Renal cortical epithelial cell (primary cell): ENCODE measurements at regions not wholly inside any gene's neighbourhood (a gene's known extent, or its start where the extent isn't known, plus 50 kb on each side); places are given as distances from the start of the nearest gene placed in this dataset.

ENCODE experiments used
- DNase-seq: peaks from one replicate; pipeline ENCODE4 v3.0.0-alpha.2; 2011; ENCODE audit warnings: low read depth

DNA sequence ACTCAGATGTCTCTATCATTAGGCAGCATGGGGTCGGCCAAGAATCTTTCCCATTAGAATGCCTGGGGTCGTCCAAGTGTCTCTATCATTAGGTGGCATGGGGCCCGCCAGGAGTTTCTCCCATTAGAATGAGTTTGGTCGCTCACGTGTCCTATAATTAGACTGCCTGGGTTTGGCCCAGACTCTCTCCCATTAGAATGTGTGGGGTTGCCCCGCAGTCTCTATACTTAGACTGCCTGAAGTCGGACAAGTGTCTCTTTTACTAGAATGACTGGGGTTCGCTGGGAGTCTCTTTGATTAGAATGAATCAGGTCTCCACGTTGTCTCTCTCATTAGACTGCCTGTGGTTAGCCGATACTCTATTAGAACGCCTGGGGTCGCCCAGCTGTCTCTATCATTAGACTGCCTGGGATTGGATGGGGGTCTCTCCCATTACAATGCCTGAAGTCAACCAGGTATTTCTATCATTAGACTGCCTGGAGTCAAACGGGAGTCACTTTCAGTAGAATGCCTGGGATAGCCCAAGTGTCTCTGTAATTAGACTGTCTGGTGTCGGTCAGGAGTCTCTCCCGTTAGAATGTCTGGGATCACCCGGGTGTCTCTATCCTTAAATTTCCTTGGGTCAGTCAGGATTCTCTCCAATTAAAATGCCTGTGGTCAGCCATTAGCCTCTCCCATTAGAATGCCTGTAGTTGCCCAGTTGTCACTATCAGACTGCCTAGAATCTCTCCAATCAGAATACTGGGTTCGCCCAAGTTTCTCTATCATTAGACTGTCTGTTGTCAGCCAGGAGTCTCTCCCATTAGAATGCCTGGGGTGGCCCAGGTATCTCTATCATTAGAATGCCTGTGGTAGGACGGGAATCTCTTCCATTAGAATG is 1454.1 kb downstream of the UQCRFS1 start:
- no peak for DNase-seq

DNA sequence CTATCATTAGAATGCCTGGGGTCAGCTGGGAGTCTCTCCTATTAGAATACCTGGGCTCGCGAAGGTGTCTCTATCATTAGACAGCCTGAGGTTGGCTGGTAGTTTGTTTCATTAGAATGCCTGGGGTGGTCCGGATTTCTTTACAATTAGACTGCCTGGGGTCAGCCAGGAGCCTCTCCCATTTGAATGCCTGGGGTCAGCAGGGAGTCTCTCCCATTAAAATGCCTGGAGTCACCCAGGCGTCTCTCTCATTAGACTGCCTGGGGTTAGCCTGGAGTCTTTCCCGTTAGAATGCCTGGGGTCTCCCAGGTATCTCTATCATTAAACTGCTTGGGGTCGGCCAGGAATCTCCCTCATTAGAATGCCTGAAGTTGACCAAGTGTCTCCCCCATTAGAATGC is 1458.3 kb downstream of the UQCRFS1 start:
- no peak for DNase-seq

DNA sequence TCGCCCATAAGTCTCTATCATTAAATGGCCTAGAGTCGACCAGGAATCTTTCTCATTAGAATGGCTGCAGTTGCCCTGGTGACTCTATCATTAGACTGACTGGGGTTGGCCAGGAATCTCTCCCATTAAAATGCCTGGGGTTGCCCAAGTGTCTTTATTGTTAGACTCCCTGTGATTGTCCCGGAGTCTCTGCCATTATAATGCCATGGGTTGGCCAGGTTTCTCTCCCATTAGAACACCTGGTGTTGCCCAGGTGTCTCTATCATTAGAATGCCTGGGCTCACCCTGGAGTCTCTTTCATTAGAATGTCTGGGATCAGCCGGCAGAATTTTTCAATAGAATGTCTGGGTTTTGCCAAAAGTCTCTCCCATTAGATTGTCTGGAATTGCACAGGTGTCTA is 1459.3 kb downstream of the UQCRFS1 start:
- no peak for DNase-seq

DNA sequence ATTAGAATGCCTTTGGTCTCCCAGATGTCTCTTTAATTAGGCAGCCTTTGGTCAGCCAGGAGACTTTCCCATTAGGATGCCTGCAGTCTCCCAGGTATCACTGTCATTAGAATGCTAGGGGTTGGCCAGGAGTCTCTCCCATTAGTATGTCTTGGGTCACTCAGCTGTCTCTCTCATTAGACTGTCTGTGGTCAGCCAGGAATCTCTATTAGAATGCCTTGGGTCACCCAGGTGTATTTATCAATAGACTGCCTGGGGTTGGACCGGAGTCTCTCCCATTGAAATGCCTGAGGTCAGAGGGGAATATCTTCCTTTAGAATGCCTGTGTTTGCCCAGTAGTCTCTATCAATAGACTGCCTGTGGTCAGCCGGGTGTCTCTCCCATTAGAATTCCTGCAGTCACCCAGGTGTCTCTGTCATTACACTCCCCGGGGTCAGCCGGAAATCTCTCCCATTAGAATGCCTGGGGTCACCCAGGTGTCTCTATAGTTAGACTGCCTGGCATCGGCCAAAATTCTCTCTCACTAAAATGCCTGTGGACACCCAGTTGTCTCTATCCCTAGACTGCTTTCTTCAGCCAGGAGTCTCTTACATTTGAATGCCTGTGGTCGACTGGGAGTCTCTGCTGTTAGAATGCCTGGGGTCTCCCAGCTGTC is 1460.3 kb downstream of the UQCRFS1 start:
- DNase-seq: no peak

DNA sequence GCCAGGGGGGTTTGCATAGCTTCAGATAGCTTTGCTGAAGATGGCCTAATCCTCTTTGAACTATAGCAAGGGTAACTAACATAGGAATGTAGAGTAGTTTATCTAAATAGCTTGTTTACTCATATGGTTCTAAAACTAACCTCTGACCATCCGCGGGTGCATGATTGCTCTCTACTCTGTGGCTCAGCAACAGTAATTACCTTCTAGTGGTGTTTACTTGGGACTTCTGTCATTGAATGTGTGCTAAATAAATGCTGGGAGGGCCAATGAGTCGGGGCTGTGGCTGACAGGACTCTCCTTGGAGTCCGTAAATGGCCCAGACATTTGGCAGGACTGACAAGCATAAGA is 1461.9 kb downstream of the UQCRFS1 start:
- DNase-seq: no peak

DNA sequence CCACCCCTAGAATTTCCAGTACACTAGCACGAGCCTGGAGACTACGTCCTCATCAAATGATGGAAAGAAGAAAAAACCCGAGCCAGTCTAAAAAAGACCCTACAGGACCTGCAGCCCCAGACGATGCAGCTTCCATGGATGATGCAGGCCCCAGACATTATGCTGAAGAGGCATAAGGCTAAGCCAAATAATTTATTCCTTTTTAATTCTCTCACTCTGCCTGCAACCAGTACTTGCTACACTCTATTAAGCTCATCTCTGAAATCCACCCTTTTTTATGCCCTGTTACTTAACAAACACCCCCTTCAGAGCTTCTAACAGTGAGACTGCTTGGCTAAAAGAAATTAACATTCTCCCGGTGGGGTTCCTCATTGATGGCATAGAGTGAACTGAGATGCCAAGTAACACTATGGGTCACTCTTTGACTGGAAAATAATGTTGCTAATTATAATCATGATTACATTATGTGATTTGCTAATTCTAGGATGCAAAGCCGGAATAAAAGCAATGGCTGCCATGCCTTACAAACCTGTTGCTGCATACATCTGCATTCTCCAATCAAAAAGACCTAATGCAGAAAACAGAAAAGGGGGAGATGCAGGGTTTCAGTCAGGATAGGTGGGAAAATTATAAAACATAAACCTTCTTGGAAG is 1462.4 kb downstream of the UQCRFS1 start:
- no peak for DNase-seq

DNA sequence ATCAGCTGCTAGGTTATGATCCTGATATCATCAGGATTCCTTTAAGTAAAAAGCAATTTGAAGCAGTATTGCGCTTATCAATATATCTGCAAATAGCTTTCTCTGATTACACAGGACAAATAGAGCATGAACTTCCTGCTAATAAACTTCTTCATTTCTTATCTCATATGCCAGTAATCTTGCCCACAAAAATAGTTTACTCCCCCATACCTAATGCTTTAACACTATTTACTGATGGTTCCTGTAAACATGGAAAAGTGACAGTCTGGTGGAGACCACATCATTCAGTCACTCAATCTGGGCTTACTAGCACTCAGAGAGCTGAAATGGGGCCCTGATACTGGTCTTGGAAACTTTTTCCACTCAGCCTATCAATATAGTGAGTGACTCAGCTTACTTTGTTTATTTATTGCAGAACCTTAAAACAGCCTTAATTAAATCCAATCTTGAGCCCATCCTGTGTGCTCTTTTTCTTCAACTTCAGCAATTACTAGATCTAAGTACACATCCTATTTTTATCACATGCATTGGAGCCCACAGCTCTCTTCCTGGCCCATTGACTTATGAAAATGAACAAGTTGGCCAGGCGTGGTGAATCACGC is 1464.3 kb downstream of the UQCRFS1 start:
- DNase-seq: no peak

DNA sequence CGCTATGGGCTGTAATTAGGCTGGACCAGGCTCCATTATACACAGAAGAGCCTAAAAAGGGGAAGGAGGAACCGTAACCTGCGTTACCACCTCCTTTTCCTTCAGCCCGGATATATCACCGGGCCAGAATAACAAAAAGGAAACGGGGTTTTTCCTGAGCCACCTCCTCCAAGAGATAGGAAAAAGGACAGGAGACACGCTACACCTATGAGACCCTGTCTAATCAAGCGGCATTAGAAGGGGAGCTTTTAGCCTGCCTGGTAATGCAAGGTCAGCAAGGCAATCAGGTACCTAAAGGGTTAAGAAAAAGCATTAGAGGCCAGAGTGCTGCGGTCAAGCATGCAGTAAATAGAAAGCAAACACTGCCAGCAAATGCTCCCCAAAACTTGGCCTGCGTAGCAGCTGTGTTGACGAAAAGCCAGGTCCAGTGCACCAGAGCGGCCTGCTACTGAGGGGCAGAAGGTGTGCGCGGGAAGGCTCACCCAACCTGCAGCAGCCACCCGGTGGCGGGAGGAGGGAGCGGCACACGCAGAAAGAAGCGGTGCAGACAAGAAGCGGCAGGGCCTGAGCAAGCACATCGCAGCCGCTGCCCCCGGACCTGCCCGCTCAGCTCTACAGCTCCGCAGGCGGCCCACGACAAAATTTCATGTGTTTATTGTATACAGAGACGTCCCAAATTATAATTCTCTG is 1466.1 kb downstream of the UQCRFS1 start:
- DNase-seq: no peak

DNA sequence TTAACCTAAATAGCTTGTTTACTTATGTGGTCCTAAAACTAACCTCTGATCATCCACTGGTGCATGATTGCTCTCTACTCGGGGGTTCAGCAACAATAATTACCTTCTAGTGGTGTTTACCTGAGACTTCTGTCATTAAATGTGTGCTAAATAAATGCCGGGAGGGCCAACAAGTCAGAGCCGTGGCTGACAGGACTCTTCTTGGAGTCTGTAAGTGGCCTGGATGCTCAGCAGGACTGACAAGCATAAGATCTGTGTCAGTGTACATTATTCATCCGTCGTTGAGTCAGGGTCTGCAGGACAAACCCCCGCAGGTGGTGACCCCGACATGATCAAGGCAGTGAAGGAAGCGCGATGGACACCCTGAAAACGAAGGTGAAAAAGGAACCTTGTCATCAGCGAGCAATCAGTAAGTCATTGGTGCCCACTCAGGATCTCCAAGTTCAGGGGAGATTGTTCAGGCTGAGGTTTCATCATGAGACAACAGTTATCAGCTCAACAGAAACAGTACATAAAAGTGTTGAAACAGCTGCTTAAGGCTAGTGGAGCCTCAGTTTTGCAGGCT is 1466.9 kb downstream of the UQCRFS1 start:
- DNase-seq: no peak

DNA sequence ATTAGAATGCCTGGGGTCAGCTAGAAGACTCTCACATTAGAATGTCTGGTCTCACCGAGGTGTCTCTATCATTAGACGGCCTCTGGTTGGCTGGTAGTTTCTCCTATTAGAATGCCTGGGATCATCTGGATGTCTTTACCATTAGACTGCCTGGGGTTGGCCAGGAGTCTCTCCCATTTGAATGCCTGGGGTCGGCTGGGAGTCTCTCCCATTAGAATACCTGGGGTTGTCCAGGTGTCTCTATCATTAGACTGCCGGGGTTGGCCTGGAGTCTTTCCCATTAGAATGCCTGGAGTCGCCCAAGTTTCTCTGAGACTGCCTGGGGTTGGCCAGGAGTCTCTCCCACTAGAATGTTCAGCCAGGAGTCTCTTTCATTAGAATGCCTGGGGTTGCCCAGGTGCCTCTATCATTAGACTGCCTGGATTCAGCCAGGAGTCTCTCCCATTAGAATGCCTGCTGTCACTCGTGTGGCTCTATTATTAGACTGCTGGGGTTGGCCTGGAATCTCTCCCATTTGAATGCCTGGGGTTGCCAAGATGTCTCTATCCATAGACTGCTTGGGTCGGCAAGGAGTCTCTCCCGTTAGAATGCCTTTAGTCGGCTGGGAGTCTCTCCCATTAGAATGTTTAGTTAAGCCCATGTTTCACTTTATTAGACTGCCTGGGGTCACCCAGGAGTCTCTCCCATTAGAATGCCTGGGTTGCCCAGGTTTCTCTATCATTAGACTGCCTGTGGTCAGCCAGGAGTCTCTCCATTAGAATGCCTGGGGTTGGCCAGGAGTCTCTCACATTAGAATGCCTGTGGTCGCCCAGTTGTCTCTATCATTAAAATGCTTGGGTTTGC is 1467.8 kb downstream of the UQCRFS1 start:
- no peak for DNase-seq

DNA sequence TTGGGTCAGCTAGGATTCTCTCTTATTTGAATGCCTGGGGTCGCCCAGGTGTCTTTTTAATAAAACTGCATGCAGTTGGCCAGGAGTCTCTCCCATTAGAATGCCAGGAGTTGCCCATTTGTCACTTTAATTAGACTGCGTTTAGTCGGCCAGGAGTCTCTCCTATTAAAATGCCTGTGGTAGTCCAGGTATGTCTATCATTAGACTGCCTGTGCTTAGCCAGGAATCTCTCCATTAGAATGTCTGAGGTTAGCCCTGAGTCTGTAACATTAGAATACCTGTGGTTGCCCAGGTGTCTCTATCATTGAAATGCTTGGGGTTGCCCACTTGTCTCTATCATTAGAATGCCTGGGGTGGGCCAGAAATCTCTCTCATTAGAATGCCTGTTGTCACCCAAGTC is 1470.9 kb downstream of the UQCRFS1 start:
- DNase-seq: no peak

DNA sequence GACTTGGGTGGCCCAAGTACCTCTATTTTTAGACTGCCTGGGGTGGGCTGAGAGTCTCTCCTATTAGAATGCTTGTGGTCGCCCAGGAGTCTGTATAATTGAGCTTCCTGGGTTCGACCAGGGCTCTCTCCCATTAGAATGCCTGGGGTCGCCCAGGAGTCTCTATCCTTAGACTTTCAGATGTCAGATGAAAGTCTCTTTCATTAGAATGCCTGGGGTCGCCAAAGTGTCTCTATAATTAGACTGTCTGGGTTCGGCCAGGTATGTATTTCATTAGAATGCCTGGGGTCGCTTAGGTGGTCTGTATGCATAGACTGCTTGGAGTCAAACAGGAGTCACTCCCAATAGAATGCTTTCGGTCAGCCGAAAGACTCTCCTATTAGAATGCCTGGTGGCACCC is 1471.7 kb downstream of the UQCRFS1 start:
- DNase-seq: no peak

DNA sequence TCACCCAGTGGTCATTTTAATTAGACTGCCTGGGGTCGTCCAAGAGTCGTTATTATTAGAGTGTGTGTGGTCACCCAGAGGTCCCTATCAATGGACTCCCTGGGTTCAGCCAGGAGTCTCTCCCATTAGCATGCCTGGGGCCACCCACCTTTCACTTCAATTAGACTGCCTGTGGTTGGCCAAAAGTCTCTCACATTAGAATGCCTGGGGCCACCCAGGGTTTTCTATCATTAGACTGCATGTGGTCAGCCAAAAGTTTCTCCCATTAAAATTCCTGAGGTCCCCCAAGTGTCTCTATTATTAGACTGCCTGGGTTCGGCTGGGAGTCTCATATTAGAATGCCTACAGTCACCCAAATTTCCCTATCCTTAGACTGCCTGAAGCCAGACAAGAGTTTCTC is 1472.6 kb downstream of the UQCRFS1 start:
- DNase-seq: no peak

DNA sequence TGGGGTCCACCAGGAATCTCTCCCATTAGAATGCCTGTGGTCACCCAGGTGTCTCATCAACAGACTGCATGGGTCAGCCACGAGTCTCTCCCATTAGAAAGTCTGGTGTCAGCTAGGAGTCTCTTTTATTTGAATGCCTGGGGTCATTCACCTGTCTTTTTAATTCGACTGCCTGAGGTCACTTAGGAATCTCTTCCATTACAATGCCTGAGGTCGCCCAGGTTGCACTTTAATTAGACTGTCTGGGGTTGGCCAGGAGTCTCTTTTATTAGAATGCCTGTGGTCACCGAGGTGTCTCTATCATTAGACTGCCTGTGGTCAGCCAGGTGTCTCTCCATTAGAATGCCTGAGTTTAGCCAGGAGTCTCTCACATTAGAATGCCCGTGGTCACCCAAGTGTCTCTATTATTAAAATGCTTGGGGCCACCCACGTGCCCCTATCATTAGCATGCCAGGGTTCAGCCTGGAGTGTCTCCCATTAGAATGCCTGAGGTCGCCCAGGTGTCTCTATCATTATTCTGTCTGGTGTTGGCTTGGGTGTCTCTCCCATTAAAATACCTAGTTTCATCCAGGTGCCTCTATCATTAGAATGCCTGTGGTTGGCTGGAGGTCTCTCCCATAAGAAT is 1474.3 kb downstream of the UQCRFS1 start:
- no peak for DNase-seq

DNA sequence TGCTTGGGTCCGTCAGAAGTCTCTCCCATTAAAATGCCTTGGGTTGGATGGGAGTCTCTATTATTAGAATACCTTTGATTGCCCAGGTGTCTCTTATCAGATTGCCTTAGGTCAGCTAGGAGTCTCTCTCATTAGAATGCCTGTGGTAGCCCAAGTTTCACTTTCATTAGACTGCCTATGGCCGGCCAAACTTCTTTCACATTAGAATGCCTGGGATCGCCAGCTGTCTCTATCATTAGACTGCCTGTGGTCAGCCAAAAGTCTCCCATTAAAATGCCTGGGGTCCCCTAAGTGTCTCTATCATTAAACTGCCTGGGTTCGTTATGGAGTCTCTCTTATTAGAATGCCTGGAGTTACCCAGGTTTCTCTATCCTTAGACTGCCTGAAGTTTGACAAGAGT is 1476.7 kb downstream of the UQCRFS1 start:
- DNase-seq: no peak

DNA sequence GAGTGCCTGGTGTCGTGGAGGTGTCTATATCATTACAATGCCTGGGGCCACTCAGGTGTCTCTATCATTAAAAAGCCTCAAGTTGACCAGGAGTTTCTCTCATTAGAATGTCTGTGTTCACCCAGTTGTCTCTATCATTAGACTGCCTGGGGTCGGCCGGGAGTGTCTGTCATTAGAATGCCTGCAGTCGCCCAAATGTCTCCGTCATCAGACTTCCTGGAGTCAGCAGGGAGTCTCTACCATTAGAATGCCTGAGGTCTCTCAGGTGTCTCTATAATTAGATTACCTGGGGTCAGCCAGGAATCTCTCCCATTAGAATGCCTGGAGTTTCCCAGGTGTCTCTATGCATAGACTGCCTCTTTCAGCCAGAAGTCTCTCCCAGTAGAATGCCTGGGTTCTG is 1477.6 kb downstream of the UQCRFS1 start:
- DNase-seq: no peak

DNA sequence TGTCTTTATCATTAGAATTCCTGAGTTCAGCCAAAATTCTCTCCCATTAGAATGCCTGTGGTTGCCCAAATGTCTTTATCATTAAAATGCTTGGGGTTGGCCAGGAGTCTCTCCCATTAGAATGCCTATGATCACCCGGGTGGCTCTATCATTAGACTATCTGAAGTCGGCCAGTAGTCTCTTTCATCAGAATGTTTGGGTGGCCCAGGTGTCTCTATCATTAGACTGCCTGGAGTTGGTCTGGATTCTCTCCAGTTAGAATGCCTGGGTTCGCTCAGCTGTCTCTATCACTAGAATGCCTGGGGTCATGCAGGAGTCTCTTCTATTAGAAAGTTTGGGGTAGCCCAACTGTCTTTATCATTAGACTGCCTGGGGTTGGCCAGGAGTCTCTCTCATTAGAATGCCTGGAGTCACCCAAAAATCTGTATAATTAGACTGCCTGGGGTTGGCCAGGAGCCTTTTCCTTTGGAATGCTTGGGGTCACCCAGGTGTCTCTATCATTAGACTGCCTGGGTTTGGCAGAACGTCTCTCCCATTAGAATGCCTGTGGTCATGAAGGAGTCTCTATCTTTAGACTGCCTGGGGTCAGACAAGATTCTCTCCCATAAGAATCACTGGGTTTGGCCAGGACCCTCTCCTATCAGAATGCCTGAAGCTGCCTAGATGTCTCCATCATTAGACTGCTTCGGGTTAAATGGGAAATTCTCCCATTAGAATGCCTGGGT is 1478.3 kb downstream of the UQCRFS1 start:
- no peak for DNase-seq

DNA sequence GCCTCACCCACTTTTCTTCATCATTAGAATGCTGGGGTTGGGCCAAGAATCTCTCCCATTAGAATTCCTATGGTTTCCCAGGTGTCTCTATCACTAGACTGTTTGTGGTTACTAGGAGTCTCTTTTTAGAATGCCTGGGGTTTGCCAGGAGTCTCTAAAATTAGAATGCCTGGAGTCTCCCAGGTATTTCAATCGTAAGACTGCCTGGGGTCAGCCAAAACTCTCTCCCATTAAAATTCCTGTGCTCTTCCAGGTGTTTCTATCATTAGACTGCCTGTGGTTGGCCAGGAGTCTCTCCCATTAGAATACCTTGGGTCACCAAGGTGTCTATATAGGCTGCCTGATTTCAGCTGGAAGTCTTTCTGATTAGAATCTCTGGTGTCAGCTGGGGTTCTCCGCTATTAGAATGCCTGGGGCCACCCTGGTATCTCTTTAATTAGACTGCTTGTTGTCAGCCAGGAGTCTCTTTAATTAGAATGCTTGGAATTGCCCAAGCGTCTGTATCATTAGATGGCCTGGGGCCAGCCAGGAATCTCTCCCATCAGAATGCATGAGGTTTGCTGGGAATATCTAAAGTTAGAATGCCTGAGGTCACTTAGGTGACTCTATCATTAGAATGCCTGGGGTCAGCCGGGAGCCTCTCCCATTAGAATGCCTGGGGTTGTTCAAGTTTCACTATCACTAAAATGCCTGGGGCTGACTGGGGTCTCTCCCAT is 1479.2 kb downstream of the UQCRFS1 start:
- no peak for DNase-seq

DNA sequence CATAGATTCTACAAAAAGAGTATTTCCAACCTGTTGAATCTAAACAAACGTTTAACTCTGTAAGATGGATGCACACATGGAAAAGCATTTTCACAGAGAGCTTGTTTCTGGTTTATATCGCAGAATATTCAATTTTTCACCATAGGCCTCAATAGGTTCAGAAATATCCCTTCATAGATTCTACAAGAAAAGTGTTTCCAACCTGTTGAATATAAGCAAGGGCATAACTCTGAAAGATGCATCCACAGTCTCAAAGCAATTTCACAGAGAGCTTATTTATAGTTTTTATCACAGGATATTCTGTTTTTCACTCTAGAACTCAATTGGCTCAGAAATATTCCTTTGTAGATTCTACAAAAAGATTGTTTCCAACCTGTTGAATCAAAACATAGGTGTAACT is 1483.6 kb downstream of the UQCRFS1 start:
- no peak for DNase-seq
